Endothelial cell (in vitro differentiated cells): ENCODE measurements at regions not wholly inside any gene's neighbourhood (a gene's known extent, or its start where the extent isn't known, plus 50 kb on each side); places are given as distances from the start of the nearest gene placed in this dataset.
A peak's percentile ranks its signal among the peaks of the same experiment; 100 is the strongest.

Source experiments
- DNase-seq: peaks from one replicate; pipeline ENCODE4 v3.0.0; 2021; ENCODE audit warnings: low spot score
- H3K27ac Mint-ChIP-seq: one replicate; pipeline ENCODE4 v1.8.0; 2021; ENCODE audit warnings: mixed read lengths, inconsistent platforms; ENCODE audit not compliant: unreplicated experiment
- H3K27me3 Mint-ChIP-seq: one replicate; pipeline ENCODE4 v1.8.0; 2021; ENCODE audit warnings: mild to moderate bottlenecking, moderate library complexity, mixed read lengths, inconsistent platforms; ENCODE audit not compliant: unreplicated experiment
- H3K36me3 Mint-ChIP-seq: one replicate; pipeline ENCODE4 v1.8.0; 2021; ENCODE audit warnings: mild to moderate bottlenecking, low read depth, mixed read lengths, inconsistent platforms; ENCODE audit not compliant: unreplicated experiment
- H3K4me1 Mint-ChIP-seq: one replicate; pipeline ENCODE4 v1.8.0; 2021; ENCODE audit warnings: mild to moderate bottlenecking, mixed read lengths, inconsistent platforms; ENCODE audit not compliant: unreplicated experiment
- H3K4me3 Mint-ChIP-seq: one replicate; pipeline ENCODE4 v1.8.0; 2021; ENCODE audit warnings: mild to moderate bottlenecking, mixed read lengths, inconsistent platforms; ENCODE audit not compliant: unreplicated experiment
- H3K9me3 Mint-ChIP-seq: one replicate; pipeline ENCODE4 v1.8.0; 2021; ENCODE audit warnings: mixed read lengths, inconsistent platforms; ENCODE audit not compliant: unreplicated experiment
- CTCF ChIP-seq: fragments of 200-600 bp; sonication (generic); IDR thresholded peaks from one replicate; pipeline ENCODE4 v1.5.0; 2021; ENCODE audit warnings: antibody characterized with exemption; ENCODE audit not compliant: unreplicated experiment

- TF ChIP-seq CTCF, result no peak
- no peak overlapping the region for H3K27ac Mint-ChIP-seq
- H3K36me3 Mint-ChIP-seq, result peaks cover 56% of the 10 kb centered on the region
- no peak for DNase-seq
- H3K27me3 Mint-ChIP-seq, result peaks cover 8% of the 10 kb centered on the region
- H3K4me3 Mint-ChIP-seq, result no peak overlapping the region
- H3K4me1 Mint-ChIP-seq, result peaks cover 26% of the 10 kb centered on the region
- H3K9me3 Mint-ChIP-seq, result no peaks in the 10 kb centered on the region
Measured at GRCh38 chr5:124643336-124643735, 103.1 kb downstream of the ZNF608 start.

GRCh38 chr5:124642151-124642550 lies 104.3 kb downstream of the ZNF608 start:
- Mint-ChIP-seq H3K27ac (no peak overlapping the region), H3K36me3 (peaks cover 44% of the 10 kb centered on the region)
- TF ChIP-seq CTCF, result no peak

GRCh38 chr5:124641154-124641792 lies 105.2 kb downstream of the ZNF608 start:
- Mint-ChIP-seq H3K27ac (no peak overlapping the region), H3K36me3 (peaks cover 37% of the 10 kb centered on the region), H3K4me1 (peaks cover 9% of the 10 kb centered on the region), H3K27me3 (peaks cover 3% of the 10 kb centered on the region), H3K9me3 (no peaks in the 10 kb centered on the region), H3K4me3 (no peak overlapping the region)
- TF ChIP-seq CTCF, result no peak
- no peak for DNase-seq

More at GRCh38 chr5:124642151-124642550, 104.3 kb downstream of the ZNF608 start:
- DNase-seq, result no peak
- Mint-ChIP-seq H3K4me3 (no peak overlapping the region), H3K9me3 (no peaks in the 10 kb centered on the region), H3K4me1 (peaks cover 15% of the 10 kb centered on the region), H3K27me3 (peaks cover 4% of the 10 kb centered on the region)

- no peak for DNase-seq
- Mint-ChIP-seq H3K27ac (no peak overlapping the region), H3K9me3 (no peaks in the 10 kb centered on the region)
Measured at GRCh38 chr5:124639095-124639665, 107.3 kb downstream of the ZNF608 start.

More at GRCh38 chr5:124639095-124639665, 107.3 kb downstream of the ZNF608 start:
- TF ChIP-seq CTCF, result no peak
- Mint-ChIP-seq H3K4me3 (peak overlapping the region; percentile 51), H3K27me3 (peaks cover 1% of the 10 kb centered on the region), H3K36me3 (peaks cover 47% of the 10 kb centered on the region), H3K4me1 (peaks cover 5% of the 10 kb centered on the region)
